ENCODE measurements at regions not wholly inside any gene's neighbourhood (a gene's known extent, or its start where the extent isn't known, plus 50 kb on each side); places are given as distances from the start of the nearest gene placed in this dataset.

GRCh38 chr3:68057637-68058320 is 403.4 kb upstream of the SUCLG2 start:
- peak; percentile 5 to 7 for DNase-seq (ENCODE audit: low read depth in 2 of 2)

GRCh38 chr3:68056556-68056955 is 402.1 kb upstream of the SUCLG2 start:
- DNase-seq (ENCODE audit: low read depth in 2 of 2), result no peak

- DNase-seq (ENCODE audit: low read depth in 2 of 2), result no peak
Observed at GRCh38 chr3:68055215-68055614, 400.8 kb upstream of the SUCLG2 start.

GRCh38 chr3:68049776-68050175 is 395.4 kb upstream of the SUCLG2 start:
- no peak for DNase-seq (ENCODE audit: low read depth in 2 of 2)

GRCh38 chr3:68045976-68046375 is 391.6 kb upstream of the SUCLG2 start:
- DNase-seq (ENCODE audit: low read depth in 2 of 2), result no peak

GRCh38 chr3:68033867-68034266 is 379.5 kb upstream of the SUCLG2 start:
- no peak for DNase-seq (ENCODE audit: low read depth in 2 of 2)

GRCh38 chr3:68032209-68032608 is 377.8 kb upstream of the SUCLG2 start:
- DNase-seq (ENCODE audit: low read depth in 2 of 2), result no peak

- no peak for DNase-seq (ENCODE audit: low read depth in 2 of 2)
Observed at GRCh38 chr3:68025189-68025588, 370.8 kb upstream of the SUCLG2 start.

- DNase-seq (ENCODE audit: low read depth in 2 of 2), result no peak
Observed at GRCh38 chr3:68019876-68020275, 365.5 kb upstream of the SUCLG2 start.

GRCh38 chr3:68018275-68018674 is 363.9 kb upstream of the SUCLG2 start:
- no peak for DNase-seq (ENCODE audit: low read depth in 2 of 2)

- no peak for DNase-seq (ENCODE audit: low read depth in 2 of 2)
Observed at GRCh38 chr3:68017069-68017468, 362.7 kb upstream of the SUCLG2 start.

- DNase-seq (ENCODE audit: low read depth in 2 of 2), result no peak
Observed at GRCh38 chr3:68009900-68010299, 355.5 kb upstream of the SUCLG2 start.

- no peak for DNase-seq (ENCODE audit: low read depth in 2 of 2)
Observed at GRCh38 chr3:68007621-68008226, 353.3 kb upstream of the SUCLG2 start.

GRCh38 chr3:68006646-68007045 is 352.2 kb upstream of the SUCLG2 start:
- DNase-seq (ENCODE audit: low read depth in 2 of 2), result no peak

GRCh38 chr3:68004091-68004490 is 349.7 kb upstream of the SUCLG2 start:
- DNase-seq (ENCODE audit: low read depth in 2 of 2), result no peak

- no peak for DNase-seq (ENCODE audit: low read depth in 2 of 2)
Observed at GRCh38 chr3:67998281-67998680, 343.9 kb upstream of the SUCLG2 start.

GRCh38 chr3:67995206-67995605 is 340.8 kb upstream of the SUCLG2 start:
- no peak for DNase-seq (ENCODE audit: low read depth in 2 of 2)

GRCh38 chr3:67986706-67987105 is 332.3 kb upstream of the SUCLG2 start:
- no peak for DNase-seq (ENCODE audit: low read depth in 2 of 2)

- no peak for DNase-seq (ENCODE audit: low read depth in 2 of 2)
Observed at GRCh38 chr3:67983166-67983565, 328.8 kb upstream of the SUCLG2 start.

GRCh38 chr3:67981077-67981476 is 326.7 kb upstream of the SUCLG2 start:
- no peak for DNase-seq (ENCODE audit: low read depth in 2 of 2)

GRCh38 chr3:67979342-67979741 is 324.9 kb upstream of the SUCLG2 start:
- DNase-seq (ENCODE audit: low read depth in 2 of 2), result no peak

GRCh38 chr3:67977762-67978161 is 323.4 kb upstream of the SUCLG2 start:
- no peak for DNase-seq (ENCODE audit: low read depth in 2 of 2)

GRCh38 chr3:67976663-67977062 is 322.3 kb upstream of the SUCLG2 start:
- DNase-seq (ENCODE audit: low read depth in 2 of 2), result no peak

GRCh38 chr3:67964596-67964995 is 310.2 kb upstream of the SUCLG2 start:
- no peak for DNase-seq (ENCODE audit: low read depth in 2 of 2)

All from stimulated activated CD8-positive, alpha-beta memory T cell treated with anti-CD3 and anti-CD28 coated beads, Interleukin-7, amount 100 ng/mL, for 1 hour (primary cell).